Activated T-helper 1 cell treated with Interleukin-2 at 50 U/mL for 16 hours (primary cell): ENCODE measurements at regions not wholly inside any gene's neighbourhood (a gene's known extent, or its start where the extent isn't known, plus 50 kb on each side); places are given as distances from the start of the nearest gene placed in this dataset.

Source experiments
- DNase-seq: peaks from one replicate; pipeline ENCODE4 v3.0.0-alpha.2; 2020; ENCODE audit warnings: low read depth

DNA sequence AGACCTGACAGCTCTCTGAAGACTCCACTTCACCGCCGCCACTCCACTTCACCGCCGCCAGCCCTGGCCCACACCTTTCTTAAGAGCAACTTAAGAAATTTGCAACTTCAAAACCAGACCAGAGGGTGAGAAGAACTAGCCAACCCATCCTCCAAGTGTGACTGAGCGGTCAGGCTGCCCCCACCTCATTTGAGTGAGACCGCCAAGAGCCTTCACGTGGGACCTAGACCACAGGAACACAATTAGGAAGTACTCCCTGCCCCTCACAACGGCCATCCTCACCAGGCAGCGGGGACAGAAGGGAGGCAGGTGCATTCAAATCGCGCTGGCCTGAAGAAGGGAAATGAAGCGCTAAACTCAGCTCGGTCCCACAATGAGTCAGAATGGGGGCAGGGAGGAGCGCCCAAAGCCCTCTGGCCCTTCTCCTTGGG, 156.8 kb upstream of the BCL6 start:
- DNase-seq, result no peak

DNA sequence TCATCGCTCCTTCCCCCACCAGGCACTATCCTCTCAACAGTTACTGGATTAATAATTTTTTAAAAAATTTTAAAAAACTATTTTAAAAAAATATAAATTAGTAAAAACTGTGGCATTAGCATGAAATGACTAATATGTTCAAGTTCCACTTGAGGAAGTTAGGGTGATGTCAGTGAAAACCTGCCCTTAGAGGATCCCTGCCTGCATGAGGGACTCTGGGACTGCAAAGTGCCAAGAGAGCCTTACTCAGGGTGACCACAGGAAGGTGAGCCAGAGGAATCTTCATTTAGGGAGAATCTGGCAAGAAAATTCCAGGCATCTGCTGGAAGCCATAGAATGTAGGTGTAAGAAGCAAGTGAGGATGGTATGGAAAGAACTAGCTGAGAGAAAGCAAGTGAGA, 157.7 kb upstream of the BCL6 start:
- DNase-seq, result no peak

DNA sequence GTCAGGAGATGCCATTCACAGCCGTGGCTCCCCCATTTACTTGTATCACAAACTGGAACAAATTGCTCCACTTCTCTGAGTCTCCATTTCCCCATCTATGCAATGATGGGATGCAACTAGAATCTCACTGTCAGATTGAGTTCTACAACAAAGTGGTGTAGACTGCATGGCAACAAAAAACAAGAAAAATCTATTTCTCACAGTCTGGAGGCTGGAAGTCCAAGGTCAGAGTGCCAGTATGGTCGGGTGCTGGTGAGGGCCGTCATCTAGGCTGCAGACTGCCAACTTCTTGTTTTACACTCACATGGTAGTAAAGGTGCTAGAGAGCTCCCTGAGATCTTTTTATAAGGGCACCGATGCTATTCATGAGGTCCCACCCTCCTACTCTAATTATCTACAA, 158.4 kb upstream of the BCL6 start:
- no peak for DNase-seq

DNA sequence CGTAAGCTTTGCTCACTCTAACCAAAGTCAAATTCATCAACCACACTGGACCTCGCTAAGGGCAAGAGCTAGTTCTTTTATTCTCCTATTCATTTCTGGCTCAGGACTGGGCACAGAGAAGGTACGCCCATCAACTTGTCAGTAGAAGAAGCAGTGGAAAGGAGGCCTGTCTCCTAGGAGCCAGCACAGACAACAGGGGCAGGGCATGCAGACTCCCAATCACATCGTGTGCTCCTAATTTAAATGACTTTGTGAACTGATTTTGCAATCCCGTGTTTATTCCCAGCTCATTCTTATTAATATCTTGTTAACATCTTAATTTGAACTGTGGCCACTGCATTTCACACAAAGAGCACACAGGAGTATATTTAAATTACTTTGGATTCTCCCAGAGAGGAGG, 161.1 kb upstream of the BCL6 start:
- DNase-seq, result no peak

DNA sequence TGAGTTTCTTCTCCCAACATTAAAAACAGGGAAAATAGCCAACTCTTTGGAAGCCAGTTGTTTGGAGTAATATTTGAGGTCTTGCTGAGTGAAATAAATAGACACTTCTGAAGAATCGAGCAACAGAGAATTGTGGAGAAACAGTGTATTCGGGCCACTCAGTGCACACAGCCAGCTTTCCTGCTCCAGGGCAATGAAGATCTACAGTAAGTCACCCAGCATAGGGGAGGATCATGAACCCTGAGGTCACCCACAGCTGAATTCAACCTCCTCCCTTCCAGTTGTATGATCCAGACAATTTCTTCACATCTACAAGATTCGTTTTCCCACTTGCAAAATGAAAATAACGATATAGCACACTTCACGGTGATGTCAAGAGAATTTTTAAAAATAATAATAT, 161.7 kb upstream of the BCL6 start:
- no peak for DNase-seq

DNA sequence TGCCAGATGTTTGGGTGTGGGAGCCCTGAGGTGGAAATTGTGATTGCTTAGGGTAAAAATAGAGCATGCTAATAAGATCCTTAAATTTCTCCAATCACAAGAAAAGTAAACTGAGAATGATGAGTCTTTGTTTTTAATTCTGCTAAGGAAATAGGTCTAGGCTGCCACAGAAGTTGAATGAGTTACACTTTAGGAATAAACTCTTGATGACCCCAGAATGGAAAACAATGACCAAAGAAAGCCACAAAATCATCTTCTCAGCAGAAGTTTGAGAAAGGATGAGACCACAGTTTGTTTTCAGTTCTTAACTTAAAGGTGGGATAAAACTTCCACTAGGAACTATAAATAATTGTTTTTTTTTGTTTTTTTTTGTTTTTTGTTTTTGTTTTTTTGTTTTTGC, 164.6 kb upstream of the BCL6 start:
- no peak for DNase-seq

DNA sequence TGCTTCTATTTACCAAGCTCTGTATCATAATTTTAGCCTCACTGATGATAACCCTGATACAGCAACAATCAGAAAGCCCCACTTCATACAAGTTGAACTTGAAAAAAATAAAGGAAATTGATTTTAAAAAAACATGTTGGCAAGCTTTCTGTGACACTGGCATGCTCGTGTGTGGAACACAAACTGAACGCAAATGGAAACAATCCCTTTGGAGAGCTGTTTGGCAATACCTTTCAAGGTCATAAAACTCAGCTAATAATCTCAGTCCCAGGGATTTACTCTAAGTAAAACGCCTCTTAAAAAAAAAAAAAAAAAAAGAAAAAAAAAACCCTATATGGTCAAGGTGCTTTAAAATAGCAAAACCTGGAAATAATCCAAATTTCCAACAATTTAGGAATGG, 166.7 kb upstream of the BCL6 start:
- DNase-seq, result no peak

DNA sequence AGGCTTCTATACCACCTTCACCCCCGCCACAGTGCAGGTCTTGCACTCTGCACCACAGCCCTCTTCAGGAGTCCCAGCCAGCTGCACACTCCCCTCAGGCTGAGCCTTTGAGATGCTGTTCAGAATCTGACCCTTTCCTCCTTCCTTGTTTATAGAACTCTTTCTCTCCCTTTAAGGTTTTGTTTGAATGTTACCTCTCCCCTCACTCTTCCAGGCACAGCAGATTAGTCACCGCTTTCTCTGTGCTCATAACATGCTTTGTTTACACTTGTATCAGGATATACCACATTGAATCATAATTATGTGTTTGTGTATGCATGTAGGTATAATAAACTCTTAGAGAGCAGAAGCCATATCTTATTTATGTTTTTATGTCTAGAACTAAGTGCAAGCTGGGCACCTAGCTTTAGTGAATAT, 168.4 kb upstream of the BCL6 start:
- DNase-seq, result no peak

DNA sequence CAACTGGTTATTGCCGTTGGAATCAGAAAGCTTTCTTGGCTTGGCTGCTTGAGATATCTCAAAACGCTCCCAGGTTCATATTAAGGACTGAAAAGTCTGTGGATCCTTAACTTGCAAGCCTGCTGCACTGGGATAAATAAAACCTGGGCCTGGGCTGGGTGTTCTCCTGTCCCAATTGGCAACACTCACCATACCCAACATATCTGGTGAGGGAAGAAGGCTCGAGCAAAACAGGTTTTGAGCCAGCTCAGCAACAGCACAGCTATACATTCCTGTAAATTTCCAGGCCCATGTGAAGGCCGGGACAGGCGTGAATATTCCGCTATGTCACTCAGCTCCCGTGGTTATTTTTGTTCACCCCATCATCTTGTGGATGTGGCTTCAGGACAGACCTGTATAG, 169.0 kb upstream of the BCL6 start:
- DNase-seq, result no peak

DNA sequence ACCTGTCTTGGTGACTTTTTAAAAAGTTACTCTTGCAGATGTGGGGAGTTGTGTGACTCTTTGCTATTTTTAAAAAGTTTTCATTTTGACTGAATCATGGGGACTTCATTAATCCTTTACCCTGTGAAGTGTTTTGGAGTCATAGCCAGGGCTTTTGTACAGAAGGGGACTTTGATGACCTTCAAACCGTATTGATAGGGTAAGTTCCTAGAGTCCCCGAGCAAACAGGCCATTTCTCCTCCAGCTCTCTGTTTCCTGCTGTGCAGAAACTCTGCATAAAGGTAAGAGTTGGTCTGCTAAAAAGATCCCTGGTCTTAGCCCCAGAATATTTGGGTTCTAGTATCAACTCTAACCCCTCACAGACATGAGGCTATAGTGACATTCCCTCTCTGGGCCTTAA, 170.8 kb upstream of the BCL6 start:
- DNase-seq, result no peak

DNA sequence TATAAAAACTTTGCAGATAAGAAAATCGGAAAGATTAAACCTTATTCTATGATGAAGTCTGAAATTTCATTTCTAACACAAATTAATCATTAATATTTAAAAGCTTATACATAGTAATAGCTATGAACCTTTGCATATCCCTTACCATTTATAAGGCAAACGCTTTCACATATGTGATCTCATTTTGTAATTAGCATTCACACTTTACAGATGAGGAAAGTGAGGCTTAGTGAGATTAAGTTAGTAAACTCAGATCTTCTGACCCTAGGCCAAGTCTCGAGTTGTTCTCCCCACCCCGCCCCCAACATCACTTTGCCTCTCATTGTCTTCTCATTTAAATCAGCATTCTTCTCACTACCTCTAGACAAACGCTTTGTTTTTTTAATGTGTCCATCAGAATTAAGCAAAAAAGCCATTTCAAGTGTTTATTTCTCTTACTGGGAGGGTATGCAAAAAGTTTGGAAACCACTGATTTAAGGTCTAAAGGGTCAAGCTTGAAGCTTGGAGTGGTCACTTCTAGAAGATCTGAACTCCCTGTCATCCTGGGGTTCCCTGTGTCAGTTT, 172.9 kb upstream of the BCL6 start:
- no peak for DNase-seq

DNA sequence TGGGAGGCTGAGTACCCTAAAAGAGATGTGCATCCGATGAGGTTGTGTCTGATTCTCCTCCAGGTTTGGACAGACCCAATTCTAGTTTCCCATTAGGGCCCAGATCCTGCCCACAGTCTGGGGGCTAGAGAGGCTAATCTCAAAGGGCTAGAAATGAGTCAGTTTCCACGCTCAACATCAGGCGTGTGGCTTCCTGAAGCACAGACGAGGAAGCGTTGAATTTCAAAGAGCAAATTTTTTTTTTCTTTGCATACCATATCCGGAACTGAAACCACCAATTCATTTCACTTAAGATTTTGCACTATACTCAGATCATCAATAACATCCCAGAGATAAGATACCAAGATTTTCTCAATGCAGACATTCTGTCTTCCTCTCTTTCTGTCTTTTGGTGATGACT, 173.8 kb upstream of the BCL6 start:
- peak; percentile 27 for DNase-seq

DNA sequence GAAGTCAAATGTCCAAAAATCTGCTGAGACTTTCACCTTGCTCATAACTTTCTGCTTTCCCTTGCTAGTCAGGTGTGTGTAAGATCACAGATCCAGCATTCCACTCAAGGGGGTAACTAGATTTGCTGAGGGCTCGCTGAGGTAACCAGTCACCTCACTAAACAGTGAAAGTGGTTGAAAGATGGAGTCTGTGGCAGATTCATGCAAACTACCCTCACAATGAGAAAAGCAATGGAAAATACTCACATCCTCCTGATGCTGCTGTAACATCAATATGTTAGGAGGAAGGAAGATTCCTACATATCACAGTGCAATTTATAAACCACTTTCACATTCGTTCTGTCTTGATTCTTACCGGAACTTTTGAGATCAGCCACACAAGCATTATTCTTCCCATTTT, 174.3 kb upstream of the BCL6 start:
- no peak for DNase-seq

DNA sequence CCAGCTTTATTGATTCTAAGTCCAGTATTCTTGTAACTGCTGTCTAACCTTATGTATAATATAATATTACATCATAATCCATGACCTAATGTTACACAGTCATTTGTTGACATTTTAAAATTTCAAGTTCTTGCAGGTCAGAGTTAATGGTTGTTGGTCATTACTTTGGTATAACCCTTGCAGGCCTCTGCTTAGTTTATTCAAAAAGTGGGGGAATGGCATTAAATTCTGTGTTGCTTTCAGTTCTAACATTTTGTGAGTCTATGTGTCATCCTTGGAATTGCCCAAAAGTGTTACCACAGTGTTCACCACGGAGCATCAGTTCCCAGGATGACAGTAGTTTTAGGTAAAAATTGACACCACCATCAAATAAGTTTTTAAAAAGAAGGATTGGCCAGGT, 174.8 kb upstream of the BCL6 start:
- no peak for DNase-seq

DNA sequence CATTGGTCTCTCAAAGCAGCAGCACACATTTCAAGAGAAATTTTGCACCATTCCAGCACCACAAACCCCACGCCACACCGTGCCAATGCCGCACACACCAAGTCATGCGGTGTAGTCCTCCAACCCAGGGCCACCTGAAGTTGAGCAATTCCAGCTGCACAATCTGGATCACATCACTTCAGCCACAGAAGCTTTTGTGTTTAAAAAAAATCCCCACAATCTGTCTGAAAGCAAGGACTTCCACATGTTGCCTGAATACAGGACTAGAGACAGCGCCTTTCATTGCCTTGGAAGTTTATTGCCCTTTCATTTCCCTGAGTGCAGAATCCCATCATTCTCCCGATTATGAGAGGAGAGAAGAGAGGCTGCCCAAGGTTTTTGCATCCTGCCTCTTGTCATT, 175.6 kb upstream of the BCL6 start:
- no peak for DNase-seq

DNA sequence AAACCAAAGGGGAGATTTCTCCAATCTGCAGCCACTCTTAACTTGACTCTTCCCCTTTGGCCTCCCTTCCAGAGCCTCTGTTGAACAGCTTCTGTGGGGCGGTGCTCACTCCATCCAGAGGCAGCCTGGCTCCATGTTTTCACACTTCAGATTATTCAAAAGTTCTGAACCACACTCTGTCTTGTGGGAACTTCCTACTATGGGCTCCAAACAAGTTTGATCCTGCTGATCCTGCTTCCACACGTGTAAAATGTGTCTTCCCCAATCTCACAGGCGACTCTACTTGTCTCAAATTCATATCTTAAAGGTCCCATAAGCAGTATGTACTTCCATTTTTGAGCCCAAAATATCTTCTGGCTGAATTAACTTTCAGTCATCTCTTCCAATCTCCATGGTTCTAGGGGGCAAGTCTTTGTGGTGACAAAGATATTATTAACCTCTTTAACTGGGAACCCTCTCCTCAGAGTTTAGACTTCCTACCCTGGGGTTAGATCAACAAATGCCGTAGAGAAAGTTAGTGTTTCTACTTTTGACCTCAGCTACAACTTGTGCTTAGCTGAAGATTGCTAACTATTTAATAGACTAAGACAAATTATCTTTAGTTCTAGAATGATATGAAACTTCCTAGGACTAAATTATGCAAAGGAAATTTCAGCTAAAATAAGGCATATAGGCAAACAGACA, 176.3 kb upstream of the BCL6 start:
- DNase-seq, result no peak

DNA sequence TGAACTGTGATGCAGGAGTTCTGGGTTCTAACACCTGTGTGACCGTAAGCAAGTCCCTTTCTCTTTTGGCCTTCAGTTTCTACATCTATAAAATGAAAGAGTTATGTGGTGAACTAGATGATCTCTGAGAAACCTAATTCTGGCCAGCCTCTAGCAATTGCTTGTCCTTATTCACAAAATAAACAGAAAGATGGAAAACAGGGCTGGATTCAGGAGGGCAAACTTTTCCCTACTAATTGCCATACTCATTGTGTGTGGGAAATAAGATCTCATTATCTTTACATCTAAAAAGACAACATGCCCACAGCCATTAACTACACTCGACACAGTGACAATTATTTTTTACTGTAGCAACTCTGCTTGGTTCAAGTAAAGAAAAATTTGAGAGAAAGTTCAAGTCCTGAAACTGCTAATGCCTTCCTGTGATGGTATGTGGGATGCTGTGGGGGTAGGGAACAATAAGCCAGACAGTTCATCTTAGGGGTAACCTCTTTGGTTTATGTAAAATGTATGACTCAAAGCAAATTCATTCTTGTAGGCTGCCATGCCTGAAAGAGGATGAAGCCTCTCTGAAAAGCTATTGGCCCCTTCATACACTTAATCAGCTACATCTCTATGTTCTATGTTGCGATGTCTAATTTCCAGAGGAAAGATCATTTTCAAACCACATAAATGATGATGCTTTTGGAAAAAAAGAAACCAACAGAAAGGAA, 177.6 kb upstream of the BCL6 start:
- no peak for DNase-seq

DNA sequence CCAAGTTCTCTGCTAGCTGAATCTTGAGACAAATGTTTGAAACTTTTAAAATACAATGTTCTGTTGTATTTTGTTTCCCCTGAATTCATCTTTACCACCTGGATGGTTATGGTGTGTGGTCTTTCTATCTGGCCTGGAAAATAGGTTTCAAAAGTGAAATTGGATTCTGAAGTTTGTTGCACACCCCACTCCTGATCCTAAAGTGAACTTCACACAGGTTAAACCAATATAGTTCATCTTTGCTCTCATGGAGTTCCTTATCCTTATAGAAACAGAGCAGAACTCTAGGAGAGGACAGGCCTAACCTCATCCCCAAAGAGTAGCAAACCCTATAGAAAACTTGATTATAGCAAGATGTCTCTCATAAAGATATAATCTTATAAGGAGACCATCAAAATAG, 179.4 kb upstream of the BCL6 start:
- DNase-seq, result no peak

DNA sequence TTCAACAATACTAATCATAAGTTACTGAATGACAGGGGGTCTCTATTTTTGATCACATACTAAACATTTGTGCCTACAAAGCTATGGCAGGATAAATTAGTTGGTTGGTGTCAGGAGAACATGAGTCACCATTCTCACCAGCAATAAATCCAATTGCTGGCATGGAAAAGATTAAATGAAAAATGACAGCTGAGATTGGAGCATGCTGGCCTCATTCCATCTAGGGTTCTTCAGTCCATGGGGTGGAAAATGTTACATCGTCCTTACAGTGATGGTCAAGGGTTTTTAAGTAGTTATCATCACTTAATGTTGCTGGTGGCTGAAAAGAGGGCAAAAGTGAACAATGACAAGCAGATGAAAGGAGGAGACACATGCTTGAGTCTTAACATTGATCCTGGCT, 180.1 kb upstream of the BCL6 start:
- DNase-seq, result no peak

DNA sequence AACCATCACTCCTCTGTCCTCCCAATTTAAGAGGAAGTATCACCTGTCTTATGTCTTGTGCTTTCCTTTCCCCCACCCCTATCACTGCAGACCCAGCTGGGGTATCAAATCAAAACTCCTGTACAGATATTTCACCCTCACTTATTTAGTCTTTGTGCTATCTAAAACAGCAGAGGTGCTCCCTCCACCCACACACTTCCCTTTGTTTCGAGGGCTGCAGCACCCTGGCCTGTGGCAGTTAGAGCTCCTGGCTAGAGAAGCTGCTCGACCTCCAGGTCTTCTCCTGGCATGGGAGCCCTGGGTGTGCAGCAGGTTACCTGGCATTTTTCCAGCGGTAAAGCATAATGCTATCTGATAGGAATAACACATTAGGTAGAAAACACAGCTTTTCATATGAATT, 181.4 kb upstream of the BCL6 start:
- no peak for DNase-seq

DNA sequence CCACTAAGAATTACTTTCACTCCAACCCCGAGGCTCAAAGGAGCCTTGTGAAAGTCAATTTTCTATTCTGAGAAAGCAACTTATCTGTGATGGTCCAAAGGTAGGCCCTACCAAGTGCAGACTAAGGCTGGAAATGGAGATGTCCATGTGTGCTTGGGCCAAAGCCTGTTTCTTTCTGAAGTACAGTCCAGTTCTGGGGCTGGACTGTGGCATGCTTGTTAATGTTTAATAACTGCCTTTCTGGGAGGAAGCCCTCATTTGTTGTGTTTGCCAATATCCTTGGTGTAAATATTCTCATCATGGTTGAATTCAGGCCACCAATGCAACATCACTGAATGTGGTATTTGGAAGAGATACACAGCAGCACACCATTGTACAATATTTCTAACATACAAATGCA, 182.3 kb upstream of the BCL6 start:
- no peak for DNase-seq

DNA sequence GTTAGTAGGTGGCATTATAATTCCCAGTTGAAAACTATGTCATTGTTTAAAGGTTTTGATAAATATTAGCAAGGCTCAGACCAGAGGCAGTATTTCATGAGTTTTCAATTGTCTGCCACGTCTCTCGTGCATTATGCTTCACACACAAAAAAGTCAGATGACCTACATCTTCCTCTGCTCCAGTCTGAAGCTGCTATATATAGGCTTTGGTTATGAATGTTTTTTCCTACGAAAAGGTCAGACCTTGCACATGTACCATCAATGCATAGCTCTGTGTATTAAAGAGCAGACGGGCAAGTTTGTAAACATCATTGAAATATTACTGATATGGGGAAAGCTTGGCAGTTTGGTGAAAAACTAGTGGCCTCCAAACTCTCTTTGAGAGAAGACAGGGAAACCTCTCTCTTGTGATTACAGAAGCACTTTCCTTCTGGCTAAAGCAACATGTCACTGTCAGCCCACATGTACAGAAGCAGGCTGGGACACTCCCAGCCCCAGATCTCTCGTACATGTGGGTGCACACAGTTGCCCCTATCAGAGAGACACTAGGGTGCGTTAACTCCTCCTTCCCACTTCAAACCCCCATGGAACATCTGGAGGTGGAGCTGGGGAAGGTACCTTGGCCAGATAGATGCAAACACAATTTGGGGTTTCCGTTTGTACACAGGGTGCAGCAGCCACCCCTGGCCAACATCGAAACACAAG, 184.0 kb upstream of the BCL6 start:
- DNase-seq, result no peak

DNA sequence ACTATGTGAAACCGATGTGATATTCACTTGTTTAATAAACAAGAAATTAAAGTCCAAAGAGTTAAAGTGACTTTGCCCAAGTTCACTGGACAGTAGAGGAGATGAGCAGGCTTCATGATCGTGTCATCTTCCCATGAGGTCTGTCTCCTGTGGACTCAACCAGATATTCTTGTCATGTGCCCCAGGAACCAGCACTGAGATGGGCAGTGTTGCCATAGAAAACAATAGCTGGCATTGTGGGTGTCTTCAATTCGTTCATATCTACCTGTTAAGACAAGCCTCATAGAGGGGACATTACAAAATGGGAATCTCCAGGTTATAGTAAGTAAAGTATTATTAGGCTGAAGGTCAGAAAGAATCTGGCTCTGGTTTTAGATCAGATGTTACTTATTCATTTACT, 184.8 kb upstream of the BCL6 start:
- DNase-seq, result no peak
